NCI-H1694 treated with DMSO at 0.1 percent for 48 hours (cell line): ENCODE measurements at regions not wholly inside any gene's neighbourhood (a gene's known extent, or its start where the extent isn't known, plus 50 kb on each side); places are given as distances from the start of the nearest gene placed in this dataset.
A peak's percentile ranks its signal among the peaks of the same experiment; 100 is the strongest.

ENCODE experiments used
- DNase-seq: peaks from one replicate; lab custom pipeline; 2025; lab: John Stamatoyannopoulos, UW

DNA sequence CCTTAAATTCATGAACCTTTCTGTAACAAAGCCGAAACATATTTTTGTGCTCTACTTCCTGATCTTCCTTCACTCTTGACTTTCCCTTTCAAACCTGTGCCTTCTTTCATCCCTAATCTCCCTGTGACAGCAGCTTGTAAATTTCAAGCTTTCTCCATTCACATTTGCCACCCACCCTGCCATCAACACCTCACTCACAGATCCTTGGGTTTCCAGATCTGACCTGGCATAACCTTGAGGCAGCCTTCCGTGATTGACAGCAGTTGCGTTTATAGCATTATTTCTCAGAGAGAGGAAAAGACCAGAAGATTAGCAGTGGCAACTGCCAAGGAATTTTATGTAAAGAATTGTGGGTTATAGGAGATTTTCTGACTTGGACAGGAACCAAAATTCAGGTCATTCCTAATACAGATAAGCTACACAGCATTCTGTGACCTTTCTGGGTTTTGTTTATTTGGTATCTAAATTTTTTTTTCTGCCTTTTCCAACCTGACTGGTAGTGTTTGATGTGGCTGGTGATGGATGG is 260.0 kb downstream of the NR2F1-AS1 start:
- DNase-seq = no peak

- DNase-seq = no peak
These were observed 267.3 kb downstream of the NR2F1-AS1 start for GRCh38 chr5:93313672-93314071.

- no peak for DNase-seq
These were observed 269.1 kb downstream of the NR2F1-AS1 start for GRCh38 chr5:93311881-93312280.

- no peak for DNase-seq
These were observed 273.5 kb downstream of the NR2F1-AS1 start for GRCh38 chr5:93307557-93307956.

DNA sequence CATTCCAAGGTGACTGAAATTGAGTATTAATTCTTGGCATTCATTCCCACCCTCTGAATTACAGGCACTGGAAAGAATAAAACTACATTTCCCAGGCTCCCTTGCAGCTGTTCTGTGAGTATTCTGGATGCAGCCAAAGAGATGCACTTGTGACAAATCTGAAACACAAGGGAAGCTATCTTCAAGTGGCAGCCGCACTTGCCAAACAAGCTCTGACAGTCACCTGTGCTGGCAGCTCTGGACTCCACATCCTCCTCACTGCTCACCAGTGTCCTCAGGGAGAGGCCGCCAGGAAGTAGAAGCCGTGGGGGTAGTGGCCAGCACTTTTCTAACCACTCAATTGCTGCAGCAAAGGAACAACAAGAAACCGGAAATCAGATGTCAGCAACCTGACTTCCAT is 275.0 kb downstream of the NR2F1-AS1 start:
- no peak for DNase-seq

GRCh38 chr5:93304456-93305250 is 276.4 kb downstream of the NR2F1-AS1 start:
- no peak for DNase-seq

DNA sequence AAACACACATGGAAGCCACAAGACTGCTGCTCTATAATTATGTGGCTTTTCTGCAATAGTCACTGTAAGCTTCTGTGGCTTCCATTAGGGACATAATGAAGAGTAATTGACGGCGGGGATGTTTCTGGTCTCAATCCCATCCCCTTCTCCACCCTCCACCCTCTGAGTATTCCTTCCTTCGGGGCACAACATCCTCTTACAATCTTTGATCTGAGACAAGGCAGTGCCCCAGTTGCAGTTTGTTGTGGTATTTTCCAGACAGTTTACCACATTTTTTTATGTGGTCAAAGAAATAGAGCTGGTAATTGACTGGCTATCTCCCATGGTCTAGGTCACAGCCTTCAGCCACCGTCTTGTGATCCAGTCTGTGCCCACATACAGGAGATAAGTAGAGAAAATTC is 277.7 kb downstream of the NR2F1-AS1 start:
- DNase-seq = no peak

- DNase-seq = no peak
These were observed 278.3 kb downstream of the NR2F1-AS1 start for GRCh38 chr5:93302711-93303110.

- DNase-seq = no peak
These were observed 280.1 kb downstream of the NR2F1-AS1 start for GRCh38 chr5:93300945-93301344.

DNA sequence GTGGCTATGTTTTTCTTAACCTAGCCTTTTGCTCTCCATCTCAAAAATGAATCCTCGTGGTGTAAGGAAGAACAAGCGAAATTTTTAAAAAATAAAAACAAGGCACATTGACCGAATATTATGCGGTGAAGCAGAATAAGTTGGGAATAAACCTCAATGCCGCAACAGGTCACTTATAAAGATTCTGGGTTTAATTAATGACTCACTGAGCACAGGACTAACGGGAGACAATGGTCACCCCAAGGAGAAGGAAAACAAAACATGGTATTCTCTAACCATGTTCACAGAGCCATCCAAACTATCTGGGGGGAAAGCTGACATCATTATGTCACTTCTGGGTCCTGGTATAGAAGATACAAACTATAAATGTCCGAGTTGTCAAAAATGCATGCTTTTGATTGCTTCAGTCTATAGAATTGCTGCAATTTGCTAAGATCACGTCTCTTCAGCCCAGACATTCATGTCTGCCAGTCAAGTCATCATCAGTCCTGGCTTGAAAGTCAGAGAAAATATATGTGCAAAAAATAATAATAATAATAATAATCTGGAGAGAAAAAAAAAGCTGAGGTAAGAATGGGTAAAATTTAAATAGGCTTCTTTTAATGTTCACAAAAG is 280.6 kb downstream of the NR2F1-AS1 start:
- DNase-seq = no peak

DNA sequence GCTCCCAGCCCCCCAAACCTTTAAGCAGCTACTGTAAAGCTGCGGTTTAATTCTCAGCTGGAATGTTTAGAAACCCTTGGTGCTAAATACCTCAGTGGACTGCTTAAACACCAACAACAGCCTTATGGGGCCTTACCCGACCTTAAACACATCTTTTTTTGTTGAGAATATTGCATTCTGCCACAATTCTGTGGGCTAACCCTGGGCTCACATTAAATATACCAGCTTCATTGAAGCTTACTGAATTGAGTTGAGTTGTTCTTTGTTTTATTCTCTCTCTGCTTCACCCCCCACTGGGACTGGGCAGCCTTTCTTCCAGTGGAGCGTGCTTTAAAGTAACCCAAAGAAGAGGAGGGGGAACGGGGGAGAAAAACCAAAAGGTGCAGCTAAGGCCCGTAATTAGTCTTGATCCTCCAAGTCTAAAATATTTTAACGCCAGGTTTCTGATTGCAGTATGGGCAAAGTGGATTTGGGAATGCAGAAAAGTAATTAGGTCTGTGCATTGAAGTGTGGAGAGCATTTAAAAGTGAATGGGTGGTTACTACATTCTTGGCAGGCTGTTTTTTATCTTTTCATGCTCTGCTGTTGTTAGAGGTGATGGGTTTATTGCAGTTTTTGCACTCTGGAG is 281.2 kb downstream of the NR2F1-AS1 start:
- DNase-seq = peak; percentile 29

GRCh38 chr5:93297116-93297515 is 283.9 kb downstream of the NR2F1-AS1 start:
- DNase-seq = no peak

DNA sequence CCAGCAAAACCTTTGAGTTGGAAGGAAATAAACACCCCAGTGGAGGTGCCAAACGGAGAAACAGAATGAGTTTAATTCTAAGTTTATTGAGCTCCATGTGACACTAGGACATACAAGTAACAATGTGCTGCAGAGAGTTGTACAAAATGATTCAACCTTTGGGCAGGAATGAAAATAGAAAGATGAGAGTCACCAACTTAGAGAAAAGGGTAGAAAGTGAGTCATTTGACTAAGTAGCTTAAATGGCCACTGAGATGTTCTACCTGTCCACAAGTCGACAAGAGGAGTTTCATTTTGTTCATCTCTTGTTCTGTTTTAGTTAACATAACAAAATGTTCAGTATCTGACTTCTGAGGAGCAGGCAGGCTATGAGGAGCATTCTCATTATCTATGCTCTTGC is 284.7 kb downstream of the NR2F1-AS1 start:
- no peak for DNase-seq

GRCh38 chr5:93294996-93295395 is 286.0 kb downstream of the NR2F1-AS1 start:
- no peak for DNase-seq

- DNase-seq = no peak
These were observed 286.8 kb downstream of the NR2F1-AS1 start for GRCh38 chr5:93294199-93294598.

DNA sequence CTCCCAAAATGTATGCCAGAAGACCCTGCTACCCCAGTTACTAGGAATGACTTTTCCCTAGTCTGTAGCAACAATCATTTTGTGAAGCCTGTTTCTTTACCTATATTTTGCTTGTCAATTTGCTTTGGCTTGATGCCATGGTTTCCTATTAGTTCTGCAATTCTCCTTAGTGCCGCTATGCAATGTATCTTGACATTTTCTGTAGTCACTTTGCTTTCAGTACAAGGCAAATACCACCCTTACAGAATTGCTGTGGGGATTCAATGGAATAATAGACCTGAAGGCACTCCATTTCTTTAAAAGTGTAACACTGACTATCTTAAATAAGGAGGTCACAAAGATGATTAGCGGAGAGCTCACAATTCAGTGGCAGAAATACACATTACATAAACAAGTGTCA is 291.1 kb downstream of the NR2F1-AS1 start:
- DNase-seq = no peak

- DNase-seq = no peak
These were observed 295.6 kb downstream of the NR2F1-AS1 start for GRCh38 chr5:93285461-93285860.

- peak; percentile 83 for DNase-seq
These were observed 298.8 kb downstream of the NR2F1-AS1 start for GRCh38 chr5:93281980-93282772.

GRCh38 chr5:93280518-93280917 is 300.5 kb downstream of the NR2F1-AS1 start:
- DNase-seq = no peak

DNA sequence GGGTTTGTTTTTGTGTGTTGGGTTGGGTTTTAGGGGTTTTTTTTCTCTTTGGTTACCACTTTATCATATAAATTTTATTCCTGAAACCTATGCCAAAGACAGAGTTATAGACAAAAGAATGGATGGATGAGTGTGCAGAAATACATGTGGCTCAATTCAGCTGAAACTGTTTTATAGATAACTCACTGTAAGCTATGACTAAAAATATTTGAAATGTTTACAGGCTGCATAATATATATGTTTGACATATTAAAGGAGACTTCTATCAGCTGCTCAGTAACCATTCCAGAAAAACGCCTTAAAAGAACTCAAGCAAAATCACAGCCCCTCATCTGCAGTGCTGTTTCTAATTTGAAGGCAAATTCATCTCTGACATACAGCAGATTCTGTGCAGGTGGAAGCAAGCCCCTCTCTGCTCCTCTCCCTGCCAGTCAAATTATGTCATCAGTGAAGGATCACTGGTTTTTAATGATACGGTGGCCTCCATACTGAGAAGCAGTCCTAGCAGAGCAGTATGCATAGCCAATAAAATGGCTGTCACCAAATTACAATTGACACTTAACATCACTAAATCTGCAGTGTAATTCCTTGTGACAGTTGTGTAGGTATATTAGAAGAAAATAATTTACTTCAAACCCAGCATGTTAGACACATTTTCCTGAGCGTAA is 301.6 kb downstream of the NR2F1-AS1 start:
- peak; percentile 30 for DNase-seq

- no peak for DNase-seq
These were observed 302.1 kb downstream of the NR2F1-AS1 start for GRCh38 chr5:93278896-93279295.

GRCh38 chr5:93277051-93277450 is 304.0 kb downstream of the NR2F1-AS1 start:
- no peak for DNase-seq
